Cardiac muscle cell (in vitro differentiated cells and primary cell): ENCODE measurements at regions not wholly inside any gene's neighbourhood (a gene's known extent, or its start where the extent isn't known, plus 50 kb on each side); places are given as distances from the start of the nearest gene placed in this dataset.

Experiments used
- DNase-seq, 2 donors: peaks; one replicate each; pipeline versions ENCODE4 v3.0.0 to v3.0.0-alpha.2; 2010 to 2017; ENCODE audit warnings: low read depth in 1 of 2, low spot score in 1 of 2
- H3K27ac ChIP-seq: fragments of 200-600 bp; sonication (generic); 2 replicates; pipeline ENCODE4 v1.5.1; 2016
- H3K27me3 ChIP-seq: fragments of 200-600 bp; sonication (generic); 2 replicates; pipeline ENCODE4 v1.6.0; 2016; ENCODE audit warnings: control low read depth
- H3K36me3 ChIP-seq: fragments of 200-600 bp; sonication (generic); 2 replicates; pipeline ENCODE4 v1.5.1; 2016; ENCODE audit warnings: control low read depth
- H3K4me1 ChIP-seq: fragments of 200-600 bp; sonication (generic); 2 replicates; pipeline ENCODE4 v1.8.1; 2017; ENCODE audit warnings: low read depth, mild to moderate bottlenecking, mixed run types
- H3K4me3 ChIP-seq: fragments of 200-600 bp; sonication (generic); 2 replicates; pipeline ENCODE4 v1.5.1; 2016; ENCODE audit warnings: mild to moderate bottlenecking
- H3K9me3 ChIP-seq: fragments of 200-600 bp; sonication (generic); 2 replicates; pipeline ENCODE4 v1.5.1; 2017; ENCODE audit warnings: low read depth, mild to moderate bottlenecking, control low read depth
- TF ChIP-seq, protein P1 (sequence below): IDR thresholded peaks from 2 replicates; pipeline ENCODE4 v1.5.1; 2012; ENCODE audit warnings: low read depth, mild to moderate bottlenecking, low read length

- no peaks in the 10 kb centered on the region for H3K36me3 ChIP-seq
- no peaks in the 10 kb centered on the region for H3K27me3 ChIP-seq
- H3K4me1 ChIP-seq, result no peaks in the 10 kb centered on the region
- H3K4me3 ChIP-seq, result no peak overlapping the region
- no peaks in the 10 kb centered on the region for H3K9me3 ChIP-seq
- no peak for DNase-seq
- TF ChIP-seq, protein P1, sequence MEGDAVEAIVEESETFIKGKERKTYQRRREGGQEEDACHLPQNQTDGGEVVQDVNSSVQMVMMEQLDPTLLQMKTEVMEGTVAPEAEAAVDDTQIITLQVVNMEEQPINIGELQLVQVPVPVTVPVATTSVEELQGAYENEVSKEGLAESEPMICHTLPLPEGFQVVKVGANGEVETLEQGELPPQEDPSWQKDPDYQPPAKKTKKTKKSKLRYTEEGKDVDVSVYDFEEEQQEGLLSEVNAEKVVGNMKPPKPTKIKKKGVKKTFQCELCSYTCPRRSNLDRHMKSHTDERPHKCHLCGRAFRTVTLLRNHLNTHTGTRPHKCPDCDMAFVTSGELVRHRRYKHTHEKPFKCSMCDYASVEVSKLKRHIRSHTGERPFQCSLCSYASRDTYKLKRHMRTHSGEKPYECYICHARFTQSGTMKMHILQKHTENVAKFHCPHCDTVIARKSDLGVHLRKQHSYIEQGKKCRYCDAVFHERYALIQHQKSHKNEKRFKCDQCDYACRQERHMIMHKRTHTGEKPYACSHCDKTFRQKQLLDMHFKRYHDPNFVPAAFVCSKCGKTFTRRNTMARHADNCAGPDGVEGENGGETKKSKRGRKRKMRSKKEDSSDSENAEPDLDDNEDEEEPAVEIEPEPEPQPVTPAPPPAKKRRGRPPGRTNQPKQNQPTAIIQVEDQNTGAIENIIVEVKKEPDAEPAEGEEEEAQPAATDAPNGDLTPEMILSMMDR, result no peak
- no peak overlapping the region for H3K27ac ChIP-seq
Measured at GRCh38 chr4:151883747-151884146, 122.9 kb upstream of the GATB start.

DNA sequence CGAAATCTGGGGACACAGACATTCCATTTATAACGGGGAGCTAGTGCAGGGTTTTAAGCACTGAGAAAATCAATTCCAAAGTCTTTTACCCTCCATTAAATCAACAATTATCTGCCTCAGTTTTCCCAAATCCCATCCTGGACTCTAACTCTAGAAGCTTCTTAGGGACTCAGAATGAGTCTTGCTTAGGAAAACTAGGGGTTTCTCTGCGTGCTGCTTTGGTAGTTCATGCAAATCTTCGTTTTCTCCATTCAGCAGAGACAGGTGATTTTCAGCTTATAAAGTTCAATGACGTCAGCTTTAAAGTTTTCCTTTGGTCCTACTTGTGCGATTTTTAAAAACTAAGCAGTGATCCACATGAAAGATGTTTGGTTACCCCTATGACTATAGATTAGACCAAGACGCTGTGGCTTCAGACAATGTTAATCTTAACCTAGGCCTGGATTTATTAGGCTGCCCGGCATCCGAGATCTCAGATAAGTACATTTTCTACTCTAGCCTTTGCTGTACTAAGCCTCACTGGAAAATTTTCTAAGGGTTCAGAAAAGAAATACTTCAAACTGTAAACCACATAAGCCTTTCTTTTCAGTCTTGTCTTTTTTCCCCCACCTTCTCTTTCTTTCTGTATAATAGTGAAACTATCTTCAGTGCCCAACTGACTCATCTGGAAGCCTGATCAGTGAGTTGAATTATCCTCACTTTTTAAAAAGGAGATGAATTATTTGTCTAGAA, 121.4 kb upstream of the GATB start:
- no peaks in the 10 kb centered on the region for H3K36me3 ChIP-seq
- H3K4me3 ChIP-seq, result no peak overlapping the region
- H3K27ac ChIP-seq, result no peak overlapping the region
- no peaks in the 10 kb centered on the region for H3K4me1 ChIP-seq
- no peaks in the 10 kb centered on the region for H3K27me3 ChIP-seq
- TF ChIP-seq, protein P1, result no peak
- H3K9me3 ChIP-seq, result no peaks in the 10 kb centered on the region
- DNase-seq, result no peak

GRCh38 chr4:151879705-151880445, 119.1 kb upstream of the GATB start:
- no peaks in the 10 kb centered on the region for H3K27me3 ChIP-seq
- H3K36me3 ChIP-seq, result no peaks in the 10 kb centered on the region
- H3K4me1 ChIP-seq, result no peaks in the 10 kb centered on the region
- H3K4me3 ChIP-seq, result no peak overlapping the region
- no peak overlapping the region for H3K27ac ChIP-seq
- TF ChIP-seq, protein P1, result no peak
- no peak for DNase-seq
- H3K9me3 ChIP-seq, result no peaks in the 10 kb centered on the region

- Histone ChIP-seq H3K27me3 (no peaks in the 10 kb centered on the region), H3K27ac (no peak overlapping the region), H3K36me3 (no peaks in the 10 kb centered on the region), H3K4me1 (no peaks in the 10 kb centered on the region), H3K4me3 (no peak overlapping the region), H3K9me3 (no peaks in the 10 kb centered on the region)
- TF ChIP-seq, protein P1, result no peak
- no peak for DNase-seq
Measured at GRCh38 chr4:151876381-151876988, 115.7 kb upstream of the GATB start.

GRCh38 chr4:151874328-151874727, 113.5 kb upstream of the GATB start:
- TF ChIP-seq, protein P1, result no peak
- H3K27ac ChIP-seq, result no peak overlapping the region
- no peaks in the 10 kb centered on the region for H3K36me3 ChIP-seq
- no peak for DNase-seq
- H3K4me3 ChIP-seq, result no peak overlapping the region
- H3K27me3 ChIP-seq, result no peaks in the 10 kb centered on the region
- no peaks in the 10 kb centered on the region for H3K4me1 ChIP-seq
- no peaks in the 10 kb centered on the region for H3K9me3 ChIP-seq
